ENCODE measurements at regions not wholly inside any gene's neighbourhood (a gene's known extent, or its start where the extent isn't known, plus 50 kb on each side); places are given as distances from the start of the nearest gene placed in this dataset.

DNA sequence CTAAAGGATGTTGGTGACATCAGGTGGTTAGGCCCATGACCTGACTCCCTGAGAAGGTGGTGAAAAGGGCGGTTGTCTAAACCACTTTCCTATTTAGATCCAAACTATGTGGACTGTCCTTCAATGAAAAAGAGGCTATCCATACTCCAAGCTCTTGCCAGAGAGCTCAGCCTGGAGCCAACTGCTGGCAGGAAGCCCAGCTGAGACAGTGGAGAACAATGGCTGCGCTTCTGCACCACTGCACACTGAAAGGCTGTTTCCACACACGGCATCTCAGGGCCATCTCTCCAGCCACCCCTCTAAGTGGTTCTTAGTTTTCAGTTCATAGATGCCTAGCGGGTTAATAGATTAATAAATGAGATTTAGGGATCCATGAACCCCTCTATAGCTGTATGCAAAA is 488.8 kb upstream of the ZMIZ1 start:
- no peaks in the 10 kb centered on the region for H3K9me3 Mint-ChIP-seq
- DNase-seq = no peak
- H3K36me3 Mint-ChIP-seq = no peaks in the 10 kb centered on the region
- H3K4me1 Mint-ChIP-seq = peaks cover 2 to 5% (median 4%) of the 10 kb centered on the region in 3 donors
- no peak overlapping the region for H3K27ac Mint-ChIP-seq
- ATAC-seq (ENCODE audit: low read depth in 2 of 2) = no peak
- H3K4me3 Mint-ChIP-seq = no peak overlapping the region
- H3K27me3 Mint-ChIP-seq = peaks cover 2 to 26% (median 6%) of the 10 kb centered on the region in 3 donors

DNA sequence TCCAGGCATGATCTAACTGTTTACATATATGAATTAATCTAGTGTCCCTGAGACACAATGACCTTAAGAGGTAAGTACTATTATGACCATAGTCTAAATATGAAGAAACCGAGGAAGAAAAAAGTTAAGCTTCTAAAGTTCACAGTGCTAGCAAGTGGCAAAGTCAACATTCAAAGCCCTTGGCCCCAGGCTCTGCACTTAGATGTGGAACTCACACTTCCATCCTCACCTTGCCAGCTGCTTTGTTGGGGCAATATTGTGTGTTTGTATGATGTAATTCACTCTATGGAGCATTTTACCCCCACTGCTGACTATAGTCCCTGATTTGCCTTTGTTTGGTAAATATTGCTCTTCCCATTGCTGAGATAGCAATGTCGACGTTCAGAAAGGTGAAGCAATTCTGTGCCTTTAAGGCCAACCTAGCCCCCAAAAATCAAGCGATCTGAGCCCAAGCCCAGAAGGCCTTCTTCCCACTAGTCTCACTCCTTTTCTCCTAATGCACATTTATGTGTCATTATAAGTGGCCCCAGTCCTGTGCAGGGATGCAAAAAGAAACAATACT is 487.6 kb upstream of the ZMIZ1 start:
- DNase-seq = no peak
- no peak for ATAC-seq (ENCODE audit: low read depth in 2 of 2)
- H3K4me3 Mint-ChIP-seq = no peak overlapping the region
- H3K27me3 Mint-ChIP-seq = peaks cover 0 to 26% (median 6%) of the 10 kb centered on the region in 3 donors
- no peak overlapping the region for H3K27ac Mint-ChIP-seq
- no peaks in the 10 kb centered on the region for H3K9me3 Mint-ChIP-seq
- peaks cover 2 to 5% (median 4%) of the 10 kb centered on the region in 3 donors for H3K4me1 Mint-ChIP-seq
- no peaks in the 10 kb centered on the region for H3K36me3 Mint-ChIP-seq

DNA sequence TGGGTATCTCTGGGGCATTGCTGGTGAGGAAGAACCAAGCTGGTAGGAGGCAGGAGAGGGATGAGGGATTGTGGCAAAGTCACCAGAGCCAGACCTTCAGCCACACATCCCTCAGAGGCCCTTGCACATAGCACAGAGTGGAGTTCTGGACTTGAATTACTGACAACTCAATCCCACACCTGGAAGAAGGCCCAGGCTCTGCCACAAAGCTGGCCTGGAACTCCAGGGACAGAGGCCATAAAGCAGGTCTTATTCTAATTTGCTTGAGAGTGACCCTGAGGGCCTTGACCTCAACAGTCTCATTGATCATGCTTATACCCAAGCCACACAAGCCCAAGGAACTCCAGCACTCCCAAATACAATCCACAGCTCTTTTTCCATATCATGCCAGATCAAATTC is 486.2 kb upstream of the ZMIZ1 start:
- H3K27me3 Mint-ChIP-seq = peaks cover 0 to 26% (median 6%) of the 10 kb centered on the region in 3 donors
- no peak overlapping the region for H3K4me3 Mint-ChIP-seq
- DNase-seq = no peak
- ATAC-seq (ENCODE audit: low read depth in 2 of 2) = no peak
- no peaks in the 10 kb centered on the region for H3K9me3 Mint-ChIP-seq
- H3K4me1 Mint-ChIP-seq = peaks cover 2 to 5% (median 4%) of the 10 kb centered on the region in 3 donors
- no peaks in the 10 kb centered on the region for H3K36me3 Mint-ChIP-seq
- no peak overlapping the region for H3K27ac Mint-ChIP-seq

DNA sequence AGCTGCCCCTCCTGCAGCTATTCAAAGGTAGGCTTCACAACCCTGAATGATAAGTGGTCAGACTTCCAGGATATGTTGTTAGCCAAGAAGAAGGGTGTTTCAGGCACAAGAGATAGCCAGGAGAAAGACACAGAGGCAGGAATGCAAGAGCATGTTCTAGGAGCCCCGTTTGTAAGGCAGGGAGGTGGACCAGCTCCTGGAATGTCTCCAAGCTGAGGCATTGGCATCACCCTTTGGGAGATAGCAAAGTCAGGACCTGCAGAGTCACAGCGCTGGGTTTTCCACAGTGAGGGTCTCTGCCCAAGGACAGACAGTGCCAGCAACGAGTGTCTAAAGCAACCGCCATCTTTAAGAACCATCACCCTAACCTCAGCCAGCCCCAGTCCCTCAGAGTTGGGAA is 484.5 kb upstream of the ZMIZ1 start:
- no peak for ATAC-seq (ENCODE audit: low read depth in 2 of 2)
- H3K4me1 Mint-ChIP-seq = no peaks in the 10 kb centered on the region

DNA sequence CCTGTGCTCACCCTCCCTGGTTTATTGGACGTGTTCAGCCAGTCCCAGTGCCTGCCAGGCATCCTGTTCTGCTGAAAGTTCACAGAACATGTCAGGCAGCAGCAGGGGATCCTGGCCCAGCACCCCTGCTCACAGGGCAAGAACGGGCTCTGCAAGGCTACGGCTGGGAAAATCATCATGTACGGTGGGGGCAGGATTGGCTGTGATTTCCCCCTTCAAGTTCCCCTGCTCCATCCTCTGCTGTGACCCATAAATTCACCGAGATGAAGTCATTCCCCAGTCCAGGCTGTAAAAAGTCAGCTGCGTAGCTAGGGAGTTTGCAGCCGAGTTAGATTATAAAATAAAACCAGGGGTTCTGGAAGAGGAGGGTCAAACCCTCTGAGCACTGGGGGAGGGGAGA is 484.1 kb upstream of the ZMIZ1 start:
- DNase-seq (no peak), ATAC-seq (ENCODE audit: low read depth in 2 of 2) (no peak)
- Mint-ChIP-seq H3K27ac (no peak overlapping the region), H3K4me3 (peak overlapping the region in 1 of 8 donors; percentile 49), H3K36me3 (no peaks in the 10 kb centered on the region), H3K9me3 (no peaks in the 10 kb centered on the region), H3K4me1 (no peaks in the 10 kb centered on the region), H3K27me3 (peaks cover 0 to 26% (median 10%) of the 10 kb centered on the region in 3 donors)

More for the DNA sequence above, 484.5 kb upstream of the ZMIZ1 start:
- H3K4me3 Mint-ChIP-seq = peak overlapping the region in 1 of 8 donors; percentile 49
- H3K9me3 Mint-ChIP-seq = no peaks in the 10 kb centered on the region
- peaks cover 0 to 26% (median 10%) of the 10 kb centered on the region in 3 donors for H3K27me3 Mint-ChIP-seq
- H3K27ac Mint-ChIP-seq = no peak overlapping the region
- DNase-seq = no peak
- H3K36me3 Mint-ChIP-seq = no peaks in the 10 kb centered on the region

DNA sequence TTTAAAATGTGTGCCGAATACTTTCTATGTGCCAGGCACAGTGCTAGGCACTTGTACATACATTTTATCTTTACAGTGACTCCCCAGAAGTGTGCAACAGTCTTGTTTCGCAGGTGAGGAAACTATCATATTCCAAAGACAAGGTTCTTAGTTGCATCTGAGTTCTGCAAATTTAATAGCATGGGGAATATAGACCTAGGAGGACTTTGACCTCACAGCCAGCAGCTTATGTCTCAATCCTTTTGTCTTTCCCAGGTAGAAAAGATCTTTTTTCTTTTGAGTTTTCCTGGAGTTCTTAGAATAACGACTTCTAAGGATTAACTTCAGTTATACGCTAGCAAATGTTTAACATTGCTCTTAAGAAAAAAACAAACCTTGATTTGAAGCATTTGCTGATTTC is 482.8 kb upstream of the ZMIZ1 start:
- DNase-seq (no peak), ATAC-seq (ENCODE audit: low read depth in 2 of 2) (no peak)
- Mint-ChIP-seq H3K27ac (no peak overlapping the region), H3K27me3 (peaks cover 0 to 26% (median 10%) of the 10 kb centered on the region in 3 donors), H3K4me1 (no peaks in the 10 kb centered on the region), H3K9me3 (no peaks in the 10 kb centered on the region), H3K36me3 (no peaks in the 10 kb centered on the region), H3K4me3 (no peak overlapping the region)

DNA sequence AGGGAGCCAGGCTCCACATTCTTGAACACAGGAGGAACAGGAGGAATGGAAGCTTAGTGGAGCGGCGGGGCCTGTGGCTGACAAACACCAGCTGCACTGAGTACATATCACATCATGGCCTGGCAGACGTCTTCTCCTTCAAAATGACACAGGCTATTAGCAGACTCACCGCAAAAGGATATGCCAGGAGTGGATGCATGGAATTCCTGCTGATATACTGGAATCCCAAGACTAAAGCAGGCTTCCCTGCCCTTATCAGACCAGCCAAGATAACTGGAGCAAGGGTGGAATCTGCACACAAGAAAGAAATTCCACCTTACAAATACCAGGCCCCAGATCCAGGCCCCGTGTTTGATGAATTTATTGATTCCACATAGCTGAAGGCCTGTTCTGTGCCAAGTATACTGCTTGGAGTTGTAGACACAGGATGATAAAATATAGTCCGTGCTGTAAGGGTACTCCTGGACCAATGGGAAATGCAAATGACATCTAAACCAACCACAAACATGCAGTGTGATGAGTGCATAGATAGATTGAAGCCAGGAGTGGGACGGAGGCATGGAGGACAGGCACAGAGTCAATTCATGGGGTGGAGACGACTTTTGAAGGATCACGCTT is 480.5 kb upstream of the ZMIZ1 start:
- ATAC-seq (ENCODE audit: low read depth in 2 of 2) (no peak), DNase-seq (no peak)
- Mint-ChIP-seq H3K27me3 (peaks cover 4 to 18% (median 5%) of the 10 kb centered on the region in 3 donors), H3K4me1 (no peaks in the 10 kb centered on the region), H3K4me3 (no peak overlapping the region), H3K9me3 (no peaks in the 10 kb centered on the region), H3K36me3 (no peaks in the 10 kb centered on the region), H3K27ac (no peak overlapping the region)

DNA sequence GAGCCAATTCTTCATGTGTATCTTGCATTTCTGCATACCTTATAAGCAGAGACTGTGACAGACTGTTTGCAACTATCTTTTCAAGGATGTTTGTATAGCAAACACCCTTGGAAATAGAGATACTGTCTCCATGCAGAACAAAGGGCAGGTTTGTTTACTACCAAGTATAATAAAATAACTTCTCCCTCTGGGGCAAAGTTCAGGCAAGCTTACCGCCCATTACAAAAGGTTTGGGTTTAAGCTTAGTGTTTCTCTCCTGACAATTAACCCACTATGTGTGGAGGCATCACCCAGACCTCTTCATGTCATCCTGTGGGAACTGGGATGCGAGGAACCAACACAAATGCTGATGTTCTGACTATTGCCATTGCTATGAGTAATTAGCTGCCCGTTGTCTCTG is 479.1 kb upstream of the ZMIZ1 start:
- Mint-ChIP-seq H3K4me3 (no peak overlapping the region), H3K4me1 (no peaks in the 10 kb centered on the region), H3K36me3 (no peaks in the 10 kb centered on the region), H3K27me3 (peaks cover 4 to 15% (median 5%) of the 10 kb centered on the region in 3 donors), H3K9me3 (no peaks in the 10 kb centered on the region), H3K27ac (no peak overlapping the region)
- no peak for ATAC-seq (ENCODE audit: low read depth in 2 of 2)
- no peak for DNase-seq

DNA sequence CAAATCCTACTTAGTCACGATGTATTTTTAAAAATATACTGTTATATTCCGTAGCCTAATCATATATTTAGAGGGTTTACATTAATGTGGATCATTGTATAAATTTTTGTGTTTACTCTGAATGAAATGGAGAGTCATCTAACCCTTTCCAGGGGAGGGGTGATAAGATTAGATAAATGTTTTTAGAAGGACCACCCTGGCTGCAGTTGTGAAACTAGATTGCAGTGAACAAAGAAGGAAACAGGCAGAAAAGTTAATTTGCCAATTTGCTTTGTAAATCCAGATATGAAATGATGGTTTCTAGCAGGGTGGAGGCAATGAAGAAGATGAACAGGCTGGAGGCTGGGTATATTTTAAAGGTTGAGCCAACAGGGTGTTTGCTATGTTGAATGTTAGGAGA is 477.7 kb upstream of the ZMIZ1 start:
- H3K4me3 Mint-ChIP-seq = no peak overlapping the region
- H3K9me3 Mint-ChIP-seq = no peaks in the 10 kb centered on the region
- DNase-seq = no peak
- no peak for ATAC-seq (ENCODE audit: low read depth in 2 of 2)
- peaks cover 4 to 29% (median 5%) of the 10 kb centered on the region in 3 donors for H3K27me3 Mint-ChIP-seq
- no peaks in the 10 kb centered on the region for H3K36me3 Mint-ChIP-seq
- H3K27ac Mint-ChIP-seq = no peak overlapping the region
- H3K4me1 Mint-ChIP-seq = no peaks in the 10 kb centered on the region

DNA sequence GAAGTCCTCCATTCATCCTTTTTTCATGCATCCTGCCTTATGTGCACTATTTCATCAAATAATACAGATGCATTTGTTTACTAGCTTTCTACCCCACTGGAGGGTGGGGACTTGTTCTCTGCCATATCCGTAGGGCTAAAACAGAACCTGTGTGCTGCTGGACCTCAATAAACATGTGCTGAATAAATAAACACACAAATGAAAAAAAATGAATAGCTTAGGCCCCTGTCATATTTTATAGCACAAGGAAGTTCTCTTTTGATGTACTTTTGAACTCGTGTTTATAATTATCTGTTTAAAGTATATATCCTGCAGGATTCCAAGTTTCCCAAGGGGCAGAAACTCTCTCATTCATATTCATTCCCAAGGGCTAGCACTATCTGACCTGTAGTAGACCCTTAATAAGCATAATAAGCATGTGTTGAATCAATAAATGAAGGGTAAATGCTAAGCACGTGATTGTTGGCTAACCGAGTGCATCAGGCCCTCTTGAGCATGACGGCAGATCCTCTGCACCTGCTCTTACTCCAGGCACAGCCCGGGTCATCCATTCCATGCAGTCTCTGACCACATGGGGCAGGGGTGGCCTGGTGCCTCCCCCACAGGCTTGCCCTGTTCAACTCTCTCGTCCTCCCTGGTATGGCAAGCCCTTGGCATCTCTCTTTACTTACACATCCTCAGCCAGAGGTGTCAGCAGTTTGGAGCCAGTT is 474.1 kb upstream of the ZMIZ1 start:
- no peak for ATAC-seq (ENCODE audit: low read depth in 2 of 2)
- Mint-ChIP-seq H3K9me3 (no peaks in the 10 kb centered on the region), H3K27me3 (peaks cover 9 to 38% (median 10%) of the 10 kb centered on the region in 3 donors), H3K4me3 (no peak overlapping the region), H3K36me3 (no peaks in the 10 kb centered on the region), H3K27ac (no peak overlapping the region), H3K4me1 (no peaks in the 10 kb centered on the region)
- no peak for DNase-seq

DNA sequence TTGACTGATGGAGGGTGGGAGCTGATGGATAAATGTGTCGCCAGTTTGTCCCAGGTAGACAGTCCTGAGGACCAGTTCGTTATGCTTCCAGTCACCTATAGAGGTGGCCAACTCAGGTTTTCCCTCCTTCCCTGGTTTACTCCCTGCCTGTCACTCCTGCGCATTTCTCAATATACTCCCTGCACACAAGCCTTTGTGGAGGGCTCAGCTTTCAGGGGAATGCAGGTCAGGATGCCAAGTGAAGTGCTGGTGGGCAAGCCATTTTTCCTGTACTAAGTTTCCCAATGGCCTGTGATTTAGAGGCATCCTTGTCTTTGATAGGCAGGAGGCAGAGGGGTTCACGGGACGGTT is 473.5 kb upstream of the ZMIZ1 start:
- H3K27ac Mint-ChIP-seq = no peak overlapping the region
- H3K4me3 Mint-ChIP-seq = no peak overlapping the region
- no peak for DNase-seq
- H3K4me1 Mint-ChIP-seq = no peaks in the 10 kb centered on the region
- no peaks in the 10 kb centered on the region for H3K9me3 Mint-ChIP-seq
- no peak for ATAC-seq (ENCODE audit: low read depth in 2 of 2)
- H3K27me3 Mint-ChIP-seq = peaks cover 9 to 44% (median 10%) of the 10 kb centered on the region in 3 donors
- H3K36me3 Mint-ChIP-seq = no peaks in the 10 kb centered on the region

DNA sequence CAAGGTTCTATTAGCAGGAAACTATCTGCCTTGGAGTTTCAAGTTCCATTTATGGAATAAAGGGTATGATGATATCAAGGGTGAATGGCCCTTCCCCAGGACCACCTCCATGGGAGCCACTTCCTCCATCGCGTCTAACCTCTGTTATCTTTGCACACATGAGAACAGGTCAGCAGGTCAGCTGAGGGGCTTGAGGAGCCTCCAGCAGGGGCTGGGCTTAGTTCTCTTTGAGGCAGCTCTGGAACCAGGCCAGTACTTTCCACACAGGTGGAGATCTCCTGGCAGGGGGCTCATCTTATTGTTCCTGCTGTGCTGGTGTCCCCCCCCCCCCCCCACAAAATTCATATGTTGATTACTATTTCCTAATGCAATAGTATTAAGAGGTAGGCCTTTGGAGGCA is 472.2 kb upstream of the ZMIZ1 start:
- no peak for ATAC-seq (ENCODE audit: low read depth in 2 of 2)
- DNase-seq = no peak
- H3K27me3 Mint-ChIP-seq = peaks cover 10 to 50% (median 10%) of the 10 kb centered on the region in 3 donors
- H3K9me3 Mint-ChIP-seq = no peaks in the 10 kb centered on the region
- H3K4me1 Mint-ChIP-seq = no peaks in the 10 kb centered on the region
- no peak overlapping the region for H3K4me3 Mint-ChIP-seq
- H3K27ac Mint-ChIP-seq = no peak overlapping the region
- H3K36me3 Mint-ChIP-seq = no peaks in the 10 kb centered on the region

DNA sequence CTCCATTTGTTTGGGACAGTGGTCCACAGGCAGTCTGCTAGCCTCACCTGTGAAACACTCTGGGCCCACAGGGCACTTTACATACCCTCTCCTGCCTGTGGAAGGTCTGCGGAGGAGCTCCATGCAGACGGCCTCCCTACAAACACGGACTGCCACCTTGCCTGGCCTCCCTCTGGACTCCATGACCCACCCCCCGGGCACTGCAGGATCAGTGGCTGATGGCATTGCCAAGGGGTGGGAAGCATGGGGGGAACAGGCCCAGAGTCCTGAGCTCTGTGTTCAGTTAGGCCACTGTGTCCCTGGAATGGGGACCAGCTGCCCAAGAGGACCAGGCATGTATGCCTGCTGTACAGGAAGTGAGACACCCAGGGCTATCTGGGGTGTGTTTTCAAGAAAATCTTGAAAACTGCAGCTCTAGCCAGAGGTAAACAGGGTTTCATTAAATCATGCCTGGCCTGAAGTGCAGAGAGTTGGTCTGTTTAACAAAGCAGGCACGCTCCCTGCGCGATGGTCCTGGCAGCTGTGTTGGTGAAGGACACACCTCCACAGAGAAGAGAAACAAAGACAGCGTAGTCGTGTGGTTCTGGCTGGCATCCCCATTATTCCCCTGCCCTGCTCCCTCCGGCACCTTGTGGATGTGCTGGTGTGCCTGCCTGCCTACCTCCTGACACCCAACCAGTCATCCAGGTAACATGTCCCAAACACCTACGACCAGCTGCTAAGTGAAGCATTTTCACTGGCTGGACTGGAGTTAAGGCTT is 470.8 kb upstream of the ZMIZ1 start:
- H3K36me3 Mint-ChIP-seq = no peaks in the 10 kb centered on the region
- peaks cover 10 to 55% (median 19%) of the 10 kb centered on the region in 3 donors for H3K27me3 Mint-ChIP-seq
- DNase-seq = no peak
- no peaks in the 10 kb centered on the region for H3K4me1 Mint-ChIP-seq
- no peak overlapping the region for H3K27ac Mint-ChIP-seq
- ATAC-seq (ENCODE audit: low read depth in 2 of 2) = no peak
- no peaks in the 10 kb centered on the region for H3K9me3 Mint-ChIP-seq
- H3K4me3 Mint-ChIP-seq = no peak overlapping the region

All from naive B cell (primary cell).